Stimulated activated naive B cell treated with anti-CD40 and anti-IgM and Interleukin-4, amounts not matched to agents 10 μg/mL and 1 μg/mL and 100 μg/mL, for 72 hours (primary cell): ENCODE measurements at regions not wholly inside any gene's neighbourhood (a gene's known extent, or its start where the extent isn't known, plus 50 kb on each side); places are given as distances from the start of the nearest gene placed in this dataset.

Source experiments
- ATAC-seq, 2 donors: fragments of 150-1000 bp; cut with Tn5 transposase; replicated peaks; 2 replicates each; pipeline ENCODE4 v1.10.0; 2021; ENCODE audit warnings: moderate library complexity in 1 of 2
- DNase-seq: peaks from one replicate; pipeline ENCODE4 v3.0.0; 2021
- H3K27ac Mint-ChIP-seq: one replicate; pipeline ENCODE4 v1.8.0; 2022; ENCODE audit warnings: mild to moderate bottlenecking, mixed read lengths
- H3K27me3 Mint-ChIP-seq, 2 donors: one replicate each; pipeline ENCODE4 v1.8.0; 2022; ENCODE audit warnings: mixed read lengths in 2 of 2
- H3K36me3 Mint-ChIP-seq, 2 donors: one replicate each; pipeline ENCODE4 v1.8.0; 2022; ENCODE audit warnings: mixed read lengths in 2 of 2, mild to moderate bottlenecking in 1 of 2
- H3K4me1 Mint-ChIP-seq, 2 donors: one replicate each; pipeline ENCODE4 v1.8.0; 2022; ENCODE audit warnings: mixed read lengths in 2 of 2, mild to moderate bottlenecking in 1 of 2
- H3K4me3 Mint-ChIP-seq, 2 donors: one replicate each; pipeline ENCODE4 v1.8.0; 2022; ENCODE audit warnings: mild to moderate bottlenecking in 2 of 2, mixed read lengths in 2 of 2, moderate library complexity in 1 of 2
- H3K9me3 Mint-ChIP-seq, 2 donors: one replicate each; pipeline ENCODE4 v1.8.0; 2022; ENCODE audit warnings: mixed read lengths in 2 of 2, mild to moderate bottlenecking in 1 of 2

GRCh38 chr9:7859701-7860334 lies 60.2 kb upstream of the DMAC1 start:
- DNase-seq, result no peak
- no peak overlapping the region for H3K4me3 Mint-ChIP-seq
- no peaks in the 10 kb centered on the region for H3K9me3 Mint-ChIP-seq
- no peak overlapping the region for H3K27ac Mint-ChIP-seq
- H3K36me3 Mint-ChIP-seq, result no peaks in the 10 kb centered on the region
- no peak for ATAC-seq
- H3K4me1 Mint-ChIP-seq, result peaks cover 0 to 5% of the 10 kb centered on the region in 2 donors
- H3K27me3 Mint-ChIP-seq, result no peaks in the 10 kb centered on the region

- peaks cover 0 to 5% of the 10 kb centered on the region in 2 donors for H3K4me1 Mint-ChIP-seq
- DNase-seq, result no peak
- no peak overlapping the region for H3K4me3 Mint-ChIP-seq
- H3K36me3 Mint-ChIP-seq, result no peaks in the 10 kb centered on the region
- H3K27me3 Mint-ChIP-seq, result no peaks in the 10 kb centered on the region
- no peak overlapping the region for H3K27ac Mint-ChIP-seq
- no peak for ATAC-seq
- H3K9me3 Mint-ChIP-seq, result no peaks in the 10 kb centered on the region
These were observed 58.6 kb upstream of the DMAC1 start for GRCh38 chr9:7858166-7858565.

GRCh38 chr9:7854763-7855162 lies 55.2 kb upstream of the DMAC1 start:
- Mint-ChIP-seq H3K27me3 (no peaks in the 10 kb centered on the region), H3K9me3 (no peaks in the 10 kb centered on the region), H3K36me3 (no peaks in the 10 kb centered on the region), H3K4me3 (no peak overlapping the region), H3K27ac (no peak overlapping the region), H3K4me1 (no peaks in the 10 kb centered on the region)
- no peak for DNase-seq
- ATAC-seq, result no peak
